ENCODE measurements at regions not wholly inside any gene's neighbourhood (a gene's known extent, or its start where the extent isn't known, plus 50 kb on each side); places are given as distances from the start of the nearest gene placed in this dataset.
A peak's percentile ranks its signal among the peaks of the same experiment; 100 is the strongest.
"Not testable (repeated sequence)": the region's sequence is repeated elsewhere in the genome, so short reads cannot be mapped to it uniquely, and the experiment has no call there.

DNA sequence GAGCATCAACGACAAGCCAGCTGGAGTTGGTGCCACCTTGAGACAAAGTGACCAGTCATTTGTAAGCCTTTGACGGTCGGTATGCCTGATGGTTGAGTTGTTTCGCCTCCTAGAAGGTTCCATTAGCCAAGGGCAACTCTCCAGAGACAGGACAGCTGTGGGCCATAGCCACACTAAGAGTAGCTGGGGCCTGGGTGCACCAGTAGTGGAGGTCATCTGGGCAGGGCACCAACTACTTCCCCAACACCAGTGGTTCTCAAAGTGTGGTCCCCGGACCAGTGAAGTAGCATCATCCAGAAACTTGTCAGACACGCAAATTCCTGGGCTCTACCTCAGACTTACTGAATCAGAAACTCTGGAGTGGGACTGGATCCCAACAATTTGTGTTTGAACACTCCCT lies 217.5 kb upstream of the TAS2R1 start:
- DNase-seq: no peak

GRCh38 chr5:9845185-9845584 lies 215.0 kb upstream of the TAS2R1 start:
- DNase-seq: no peak

DNA sequence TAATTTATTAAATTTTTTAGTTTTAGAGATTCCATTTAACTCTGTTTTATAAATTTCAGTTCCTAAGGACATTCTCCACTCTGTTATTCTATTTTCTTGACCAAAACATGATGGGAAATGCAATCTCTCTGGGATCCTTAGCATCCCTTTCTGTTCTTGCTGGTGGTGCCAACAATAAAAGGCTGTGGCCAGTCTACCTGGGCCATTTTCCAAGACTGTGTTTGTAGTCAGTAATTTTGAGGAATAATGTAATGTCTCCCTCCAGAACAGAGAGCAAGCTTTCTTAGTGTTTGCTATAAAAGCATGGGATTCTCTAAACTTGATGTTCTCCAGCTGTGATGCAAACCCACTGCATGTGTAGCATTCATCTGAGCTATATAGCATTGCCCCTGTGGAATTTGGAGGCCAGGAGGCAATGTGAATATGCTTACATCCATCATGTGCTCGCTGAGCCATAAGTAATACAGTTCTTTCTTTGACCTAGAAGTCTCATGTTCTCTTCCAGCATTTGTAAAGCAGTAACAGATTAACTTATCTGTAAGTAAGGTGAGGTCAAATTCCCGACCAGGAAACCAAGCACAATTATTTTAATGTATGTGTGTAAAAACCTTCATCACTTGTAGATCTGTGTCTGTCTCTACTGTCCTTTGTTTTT lies 211.5 kb upstream of the TAS2R1 start:
- no peak for DNase-seq

DNA sequence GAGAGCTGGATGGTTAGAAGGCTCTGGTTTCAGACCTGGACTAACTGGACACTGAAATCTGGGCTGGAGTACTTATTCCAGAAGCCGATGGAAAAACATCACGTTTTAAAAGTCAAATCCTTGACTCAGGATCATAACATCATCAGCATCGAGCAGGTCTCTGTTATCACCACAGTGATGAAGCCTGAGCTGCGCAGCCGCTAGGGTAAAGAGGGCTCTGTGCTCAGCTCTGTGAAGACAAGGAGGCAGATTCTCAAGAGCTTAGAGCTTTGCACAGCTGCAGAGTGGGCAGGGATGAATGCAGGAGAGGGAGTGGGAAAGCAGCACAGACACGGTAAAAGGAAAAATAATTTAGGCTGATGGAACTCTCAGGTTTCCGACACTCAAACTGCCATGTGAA lies 208.8 kb upstream of the TAS2R1 start:
- DNase-seq: no peak

DNA sequence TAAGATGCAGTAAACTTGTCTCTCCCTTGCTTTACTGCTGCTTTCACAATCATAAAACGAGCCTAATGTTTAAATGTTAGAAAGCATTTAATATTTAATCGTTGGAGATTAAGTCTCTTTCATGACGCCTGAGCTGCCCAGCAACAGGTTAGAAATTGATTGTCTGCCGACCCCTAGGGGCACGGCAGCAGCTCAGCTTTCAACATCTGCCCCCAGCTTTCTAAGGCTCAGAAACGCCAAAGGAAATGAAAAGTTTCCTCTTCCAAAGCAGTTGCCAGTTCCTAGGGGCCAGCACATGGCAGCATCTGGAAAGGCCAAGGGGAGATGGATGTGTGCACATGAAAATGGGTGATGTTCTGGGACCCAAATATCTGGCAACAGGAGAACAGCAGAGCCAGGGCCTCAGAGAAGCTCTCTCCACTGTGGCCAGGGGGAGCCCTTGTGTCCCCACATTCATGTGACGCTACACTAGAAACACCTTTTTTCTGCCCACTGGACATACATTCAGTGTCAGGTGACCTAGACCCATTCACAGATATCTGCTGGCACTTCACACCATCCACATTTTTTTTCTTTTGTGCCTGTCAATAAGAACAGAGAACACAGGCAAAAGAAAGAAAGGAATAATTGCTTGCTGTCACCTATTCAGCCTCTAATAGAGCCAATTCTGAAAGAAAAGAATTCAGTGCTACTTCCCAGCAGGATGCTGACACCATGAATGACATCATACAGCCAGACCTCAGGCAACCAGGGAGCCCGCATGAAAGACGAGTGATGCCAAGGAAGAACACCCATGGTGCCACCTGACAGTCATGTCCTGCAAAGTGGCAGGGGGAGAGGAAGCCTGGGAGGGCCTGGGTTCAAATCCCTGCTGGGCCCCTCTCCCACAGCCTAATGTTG lies 205.0 kb upstream of the TAS2R1 start:
- DNase-seq: peak; percentile 26

GRCh38 chr5:9833871-9834270 lies 203.7 kb upstream of the TAS2R1 start:
- DNase-seq: no peak

GRCh38 chr5:9832921-9833320 lies 202.8 kb upstream of the TAS2R1 start:
- no peak for DNase-seq

GRCh38 chr5:9831823-9832222 lies 201.7 kb upstream of the TAS2R1 start:
- no peak for DNase-seq

GRCh38 chr5:9830184-9830583 lies 200.0 kb upstream of the TAS2R1 start:
- DNase-seq: no peak

GRCh38 chr5:9829621-9830020 lies 199.5 kb upstream of the TAS2R1 start:
- no peak for DNase-seq

DNA sequence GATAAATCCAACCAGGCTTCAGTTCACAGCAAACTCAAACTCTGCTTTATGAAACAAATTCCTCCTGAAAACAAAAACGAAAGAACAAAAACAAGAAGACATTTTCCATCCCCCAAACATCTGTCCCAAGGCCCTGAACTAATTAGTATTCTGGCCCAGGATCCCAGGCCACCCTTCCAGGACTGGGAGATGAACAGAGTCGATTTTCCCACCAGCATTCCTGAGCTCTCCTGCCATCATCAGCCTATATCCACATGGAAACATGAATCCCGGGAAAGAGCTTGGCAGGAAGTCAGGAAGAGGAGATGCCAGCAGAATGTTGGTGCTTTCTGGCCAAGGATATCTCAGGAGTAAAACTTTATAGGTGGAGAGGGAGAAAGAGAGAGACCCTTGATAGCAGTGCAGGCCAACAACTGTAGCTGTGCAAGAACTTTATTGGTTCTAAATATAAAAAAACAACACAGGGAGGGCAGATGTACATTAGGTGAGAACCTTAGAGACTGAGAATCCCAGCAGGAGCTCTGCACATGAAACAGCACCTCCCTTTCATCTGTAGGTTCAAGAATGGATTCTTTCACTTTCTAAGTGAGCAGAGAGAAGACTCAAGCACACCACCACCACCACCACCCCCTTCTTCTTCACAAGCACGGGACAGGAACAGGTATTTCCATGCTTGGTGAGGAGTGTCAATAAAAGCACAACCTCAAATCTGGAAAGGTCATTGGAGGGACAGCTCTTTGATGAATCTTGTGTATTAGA lies 190.7 kb upstream of the TAS2R1 start:
- DNase-seq: no peak

DNA sequence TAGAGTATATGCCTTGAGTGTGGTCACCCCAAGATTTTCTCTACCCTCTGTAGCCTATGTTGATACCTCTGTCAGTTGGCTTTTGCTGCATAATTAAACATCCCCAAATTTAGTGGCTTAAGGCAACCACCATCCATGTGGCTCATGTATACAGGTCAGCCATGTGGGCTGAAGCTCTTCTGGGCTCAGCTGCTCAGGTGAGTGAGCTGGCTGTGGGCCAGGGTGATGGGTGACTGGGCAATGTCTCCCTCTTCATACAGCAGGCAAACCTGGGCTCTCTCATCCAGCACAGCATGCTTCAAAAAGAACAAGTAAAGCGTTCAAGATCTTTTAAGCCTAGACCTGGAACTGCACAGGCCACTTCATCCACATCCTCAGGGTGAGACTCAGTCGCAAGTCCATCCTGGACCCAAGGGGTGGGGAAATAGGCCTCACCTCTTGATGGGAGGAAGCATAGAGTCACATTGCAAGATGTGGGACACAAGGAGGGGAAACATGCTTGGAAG lies 188.2 kb upstream of the TAS2R1 start:
- DNase-seq: no peak

- DNase-seq: no peak
Observed at GRCh38 chr5:9817819-9818218, 187.7 kb upstream of the TAS2R1 start.

DNA sequence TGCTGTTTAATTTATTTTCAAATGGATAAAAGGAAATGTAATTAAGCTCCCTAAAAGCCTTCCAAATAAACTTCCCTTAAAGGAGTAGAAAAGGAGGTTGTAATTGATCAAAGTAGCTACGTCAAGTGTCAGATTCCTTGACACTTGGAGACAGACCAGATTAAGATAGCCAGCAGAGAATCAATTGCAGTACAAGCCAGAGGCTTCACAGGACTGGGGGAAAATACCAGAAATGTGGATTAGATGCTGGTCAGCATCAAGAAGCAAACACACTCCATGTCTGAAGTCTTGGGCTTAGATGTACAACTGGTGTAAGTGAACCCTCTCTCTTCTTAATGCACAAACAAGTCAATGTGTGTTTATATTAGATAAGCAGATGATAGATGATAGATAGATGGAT lies 184.9 kb upstream of the TAS2R1 start:
- DNase-seq: no peak

- no peak for DNase-seq
Observed at GRCh38 chr5:9813305-9813704, 183.2 kb upstream of the TAS2R1 start.

- DNase-seq: not testable (repeated sequence)
Observed at GRCh38 chr5:9807366-9807765, 177.2 kb upstream of the TAS2R1 start.

DNA sequence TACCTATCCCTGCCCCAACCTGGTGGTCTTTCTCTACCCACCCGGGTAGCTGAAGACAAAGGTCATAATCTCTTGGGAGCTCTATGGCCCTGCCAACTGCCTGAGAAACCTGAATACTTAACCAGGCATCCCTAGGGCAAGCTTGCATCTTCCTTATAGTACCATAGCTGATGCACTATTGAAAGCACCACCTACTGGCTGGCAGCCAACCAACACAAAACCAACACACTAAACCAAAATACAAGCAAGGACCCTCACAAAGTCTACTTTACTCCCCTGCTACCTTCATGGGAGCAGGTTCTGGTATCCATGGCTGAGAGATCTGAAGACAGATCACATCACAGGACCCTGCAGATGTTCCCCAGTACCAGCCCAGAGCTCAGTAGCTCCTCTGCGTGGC lies 171.8 kb upstream of the TAS2R1 start:
- DNase-seq: no peak

DNA sequence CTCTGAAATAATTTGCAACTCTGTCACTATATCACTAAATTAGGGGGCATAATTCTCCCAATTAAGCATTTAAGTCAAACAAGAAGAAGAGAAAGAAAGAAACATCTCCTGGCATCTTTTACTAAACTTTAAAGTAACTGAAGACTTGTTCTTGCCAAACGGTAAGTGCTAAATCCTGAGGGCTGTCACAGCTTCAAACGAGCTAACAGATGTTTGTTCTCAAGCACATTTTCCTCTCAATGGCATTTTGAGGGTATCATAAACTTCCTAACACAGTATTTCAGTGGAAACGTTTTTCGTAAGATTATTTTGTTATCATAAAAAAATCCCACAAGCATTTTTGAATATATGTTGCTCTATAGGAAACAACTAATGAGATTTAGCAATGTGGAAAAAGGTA lies 169.5 kb upstream of the TAS2R1 start:
- no peak for DNase-seq

GRCh38 chr5:9790276-9790675 lies 160.1 kb upstream of the TAS2R1 start:
- DNase-seq: no peak

- no peak for DNase-seq
Observed at GRCh38 chr5:9789777-9790176, 159.6 kb upstream of the TAS2R1 start.

DNA sequence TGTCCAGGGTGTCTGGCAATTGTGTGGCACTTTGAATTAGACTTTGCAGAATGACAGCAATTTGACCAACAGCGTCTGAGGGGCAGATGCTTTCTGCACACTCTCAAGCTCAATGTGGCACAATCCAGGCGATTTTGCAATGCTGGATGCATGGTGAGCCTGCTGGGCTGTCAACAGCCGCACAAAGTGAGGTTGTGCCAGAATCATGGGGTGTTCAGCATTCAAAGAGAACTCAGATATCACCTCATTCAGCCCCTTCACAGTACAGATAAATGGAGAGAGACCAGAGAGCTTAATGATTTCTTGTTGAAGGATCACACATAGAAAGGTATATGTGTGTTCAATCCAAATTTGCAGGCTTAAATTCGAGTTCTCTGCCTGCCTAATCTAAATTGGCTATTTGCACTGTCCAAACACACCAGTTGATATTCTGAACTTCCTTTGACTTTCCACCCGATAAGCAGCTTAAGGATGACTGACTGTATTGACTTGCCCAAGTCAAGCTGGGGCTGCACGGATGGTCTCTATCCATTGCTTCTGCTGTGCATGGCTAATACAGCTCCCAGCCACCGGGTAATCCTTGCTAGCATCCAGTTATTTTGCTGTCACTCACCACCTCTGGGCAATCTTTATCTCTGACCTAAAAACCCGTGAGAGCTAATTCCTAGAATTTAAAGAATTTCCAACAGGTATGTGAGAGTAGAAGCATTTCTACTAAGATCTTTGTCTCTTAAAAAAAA lies 157.9 kb upstream of the TAS2R1 start:
- DNase-seq: no peak
